CD4-positive, alpha-beta T cell (primary cell): ENCODE measurements at regions not wholly inside any gene's neighbourhood (a gene's known extent, or its start where the extent isn't known, plus 50 kb on each side); places are given as distances from the start of the nearest gene placed in this dataset.

ENCODE experiments used
- ATAC-seq: fragments of 200-7000 bp; cut with Tn5 transposase; one replicate; pipeline ENCODE4 v1.10.0; 2022; ENCODE audit warnings: mild to moderate bottlenecking; ENCODE audit not compliant: poor library complexity
- CTCF ChIA-PET: fragments of 350-600 bp; sonication (Branson Sonifier 250); formaldehyde crosslinking; loops from one replicate; lab custom pipeline; 2021; ENCODE audit warnings: antibody characterized with exemption, inconsistent platforms; lab: Charles Lee
- POLR2A ChIA-PET: fragments of 350-600 bp; sonication (Branson Sonifier 250); formaldehyde crosslinking; loops from one replicate; lab custom pipeline; 2021; ENCODE audit warnings: antibody characterized with exemption, inconsistent platforms; lab: Charles Lee
- DNase-seq, 14 experiments: peaks; one replicate each; pipeline ENCODE4 v3.0.0-alpha.2; 2013 to 2020; ENCODE audit warnings: mixed read lengths in 2 of 14
- H3K27ac ChIP-seq, 2 donors: one replicate each; pipeline versions ENCODE4 v1.5.1 to v1.7.0; 2013; ENCODE audit warnings: low read length in 2 of 2, low read depth in 1 of 2, mild to moderate bottlenecking in 1 of 2
- H3K27me3 ChIP-seq, 2 experiments: 1 replicate in 1 of 2; 2 replicates in 1 of 2; pipeline versions ENCODE4 v1.6.1 to v1.7.0; 2013; ENCODE audit warnings: low read length in 2 of 2, control low read depth in 1 of 2, mild to moderate bottlenecking in 1 of 2, moderate library complexity in 1 of 2; ENCODE audit not compliant: insufficient read depth in 2 of 2, control insufficient read depth in 1 of 2
- H3K36me3 ChIP-seq: one replicate; pipeline ENCODE4 v1.6.1; 2013; ENCODE audit warnings: low read length, control low read depth; ENCODE audit not compliant: insufficient read depth
- H3K4me1 ChIP-seq: one replicate; pipeline ENCODE4 v1.6.1; 2013; ENCODE audit warnings: low read length, control low read depth; ENCODE audit not compliant: insufficient read depth
- H3K4me3 ChIP-seq: one replicate; pipeline ENCODE4 v1.5.1; 2013; ENCODE audit warnings: mild to moderate bottlenecking, low read length, moderate library complexity
- H3K9me3 ChIP-seq, 2 experiments: 1 replicate in 1 of 2; 2 replicates in 1 of 2; pipeline versions ENCODE4 v1.6.1 to v1.7.0; 2013; ENCODE audit warnings: low read length in 2 of 2, mild to moderate bottlenecking in 2 of 2, control low read depth in 1 of 2, moderate library complexity in 1 of 2; ENCODE audit not compliant: control insufficient read depth in 1 of 2, insufficient read depth in 1 of 2
- H3K27ac Mint-ChIP-seq: one replicate; pipeline ENCODE4 v1.8.0; 2020; ENCODE audit warnings: mixed read lengths
- H3K27me3 Mint-ChIP-seq: one replicate; pipeline ENCODE4 v1.8.0; 2021; ENCODE audit warnings: mixed read lengths
- H3K36me3 Mint-ChIP-seq: one replicate; pipeline ENCODE4 v1.8.0; 2021; ENCODE audit warnings: low read depth, mixed read lengths
- H3K4me1 Mint-ChIP-seq: one replicate; pipeline ENCODE4 v1.8.0; 2021; ENCODE audit warnings: low read depth, mixed read lengths
- H3K4me3 Mint-ChIP-seq: one replicate; pipeline ENCODE4 v1.8.0; 2020; ENCODE audit warnings: mild to moderate bottlenecking, mixed read lengths
- H3K9me3 Mint-ChIP-seq: one replicate; pipeline ENCODE4 v1.8.0; 2020; ENCODE audit warnings: mixed read lengths
- intact Hi-C, 2 experiments: fragments of 100-400 bp; cut with DNase I in 1 of 2; cut with micrococcal nuclease in 1 of 2; formaldehyde crosslinking; loops; one replicate each; pipeline versions ENCODE4 v1.15.1 to v1.9.0; 2023 to 2025; cut with DNase I, micrococcal nuclease
- TF ChIP-seq, protein P1 (sequence below): fragments of 200-600 bp; IDR thresholded peaks from one replicate; pipeline ENCODE4 v1.8.0; 2022; ENCODE audit warnings: antibody characterized with exemption, mild to moderate bottlenecking

DNA sequence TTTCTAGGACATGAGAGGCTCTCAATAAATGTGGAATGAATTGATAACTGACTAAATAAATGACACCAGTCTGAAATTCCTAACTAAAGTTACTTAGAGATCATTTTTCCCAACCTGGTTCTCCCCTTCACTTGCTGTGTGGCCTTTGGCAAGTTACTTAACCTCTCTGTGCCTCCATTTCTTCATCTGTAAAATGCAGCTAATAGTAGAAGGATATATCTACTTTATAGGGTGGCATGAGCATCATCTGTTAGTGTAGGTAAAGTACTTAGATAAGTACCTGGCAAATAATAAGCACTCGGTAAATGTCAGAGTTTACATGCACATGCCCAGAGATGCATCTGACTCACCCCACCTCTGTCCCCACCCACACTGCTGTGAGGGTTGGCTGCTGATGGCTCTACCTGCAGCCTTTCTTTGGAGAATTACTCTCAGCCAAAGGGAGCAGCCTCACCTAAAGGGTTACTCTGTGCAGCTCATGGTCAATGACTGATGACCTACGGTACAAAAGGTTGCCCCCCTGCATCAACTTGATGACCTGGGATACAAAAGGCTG, 139.3 kb downstream of the CHIC2 start:
- ChIA-PET CTCF (no interaction called here), POLR2A (no interaction called here)
- Mint-ChIP-seq H3K4me1 (no peaks in the 10 kb centered on the region), H3K9me3 (no peaks in the 10 kb centered on the region), H3K27ac (no peak overlapping the region), H3K4me3 (no peak overlapping the region), H3K27me3 (peaks cover 6% of the 10 kb centered on the region), H3K36me3 (no peaks in the 10 kb centered on the region)
- Histone ChIP-seq H3K9me3 (no peaks in the 10 kb centered on the region), H3K4me3 (no peak overlapping the region), H3K27me3 (no peaks in the 10 kb centered on the region), H3K4me1 (no peaks in the 10 kb centered on the region), H3K27ac (no peak overlapping the region), H3K36me3 (no peaks in the 10 kb centered on the region)
- ATAC-seq (no peak), DNase-seq (no peak)
- TF ChIP-seq, protein P1, sequence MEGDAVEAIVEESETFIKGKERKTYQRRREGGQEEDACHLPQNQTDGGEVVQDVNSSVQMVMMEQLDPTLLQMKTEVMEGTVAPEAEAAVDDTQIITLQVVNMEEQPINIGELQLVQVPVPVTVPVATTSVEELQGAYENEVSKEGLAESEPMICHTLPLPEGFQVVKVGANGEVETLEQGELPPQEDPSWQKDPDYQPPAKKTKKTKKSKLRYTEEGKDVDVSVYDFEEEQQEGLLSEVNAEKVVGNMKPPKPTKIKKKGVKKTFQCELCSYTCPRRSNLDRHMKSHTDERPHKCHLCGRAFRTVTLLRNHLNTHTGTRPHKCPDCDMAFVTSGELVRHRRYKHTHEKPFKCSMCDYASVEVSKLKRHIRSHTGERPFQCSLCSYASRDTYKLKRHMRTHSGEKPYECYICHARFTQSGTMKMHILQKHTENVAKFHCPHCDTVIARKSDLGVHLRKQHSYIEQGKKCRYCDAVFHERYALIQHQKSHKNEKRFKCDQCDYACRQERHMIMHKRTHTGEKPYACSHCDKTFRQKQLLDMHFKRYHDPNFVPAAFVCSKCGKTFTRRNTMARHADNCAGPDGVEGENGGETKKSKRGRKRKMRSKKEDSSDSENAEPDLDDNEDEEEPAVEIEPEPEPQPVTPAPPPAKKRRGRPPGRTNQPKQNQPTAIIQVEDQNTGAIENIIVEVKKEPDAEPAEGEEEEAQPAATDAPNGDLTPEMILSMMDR: no peak
- intact Hi-C loops: loop anchor here in 1 of 2 experiments (5.0 kb wide), 1 partner anchor 728 kb away; no protein-coding TSS in a partner anchor

DNA sequence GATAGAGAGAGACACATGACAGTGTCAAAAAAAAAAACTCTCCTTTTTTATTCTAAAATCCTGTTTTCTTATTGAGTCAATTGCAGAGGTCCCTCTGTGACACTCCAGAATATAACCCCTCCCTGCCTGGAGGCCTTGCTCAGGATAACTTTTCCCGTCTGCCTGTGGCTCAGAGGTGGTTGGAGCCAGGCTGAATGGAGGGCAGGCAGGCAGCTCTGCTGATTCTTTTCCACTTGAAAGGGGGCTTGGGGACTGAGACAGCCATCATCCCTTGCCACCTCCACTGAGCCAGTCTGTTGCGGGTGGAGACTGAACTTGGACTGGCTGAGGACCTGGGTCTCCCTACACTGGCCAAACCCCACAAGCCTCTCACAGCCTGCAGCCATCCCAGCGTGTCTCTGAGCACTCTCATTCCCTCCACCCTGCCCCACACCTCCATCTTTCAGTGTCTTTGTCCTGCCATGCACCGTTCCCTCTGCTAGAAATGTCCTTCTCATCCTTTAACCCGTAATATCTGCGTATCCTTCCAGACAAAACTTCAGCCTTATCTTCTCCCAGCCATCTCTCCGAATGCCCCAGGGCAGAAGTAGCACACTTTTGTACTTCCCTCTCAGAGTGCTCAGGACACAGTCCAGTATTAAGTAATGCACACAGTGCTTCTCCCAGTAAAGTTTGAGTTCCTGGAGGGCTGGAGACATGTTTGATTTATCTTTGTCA, 139.9 kb downstream of the CHIC2 start:
- ATAC-seq (no peak), DNase-seq (no peak)
- no peaks in the 10 kb centered on the region for H3K36me3 ChIP-seq
- H3K36me3 Mint-ChIP-seq: no peaks in the 10 kb centered on the region
- H3K27me3 Mint-ChIP-seq: peaks cover 10% of the 10 kb centered on the region
- TF ChIP-seq, protein P1: no peak
- no peaks in the 10 kb centered on the region for H3K4me1 ChIP-seq
- no peaks in the 10 kb centered on the region for H3K4me1 Mint-ChIP-seq
- intact Hi-C loops: loop anchor here in 1 of 2 experiments (5.0 kb wide), 1 partner anchor 727 kb away; no protein-coding TSS in a partner anchor
- H3K4me3 ChIP-seq: no peak overlapping the region
- no peaks in the 10 kb centered on the region for H3K9me3 ChIP-seq
- no peak overlapping the region for H3K27ac ChIP-seq
- no peak overlapping the region for H3K27ac Mint-ChIP-seq
- CTCF ChIA-PET: no interaction called here
- H3K27me3 ChIP-seq: no peaks in the 10 kb centered on the region
- H3K4me3 Mint-ChIP-seq: no peak overlapping the region
- no peaks in the 10 kb centered on the region for H3K9me3 Mint-ChIP-seq
- POLR2A ChIA-PET: no interaction called here

DNA sequence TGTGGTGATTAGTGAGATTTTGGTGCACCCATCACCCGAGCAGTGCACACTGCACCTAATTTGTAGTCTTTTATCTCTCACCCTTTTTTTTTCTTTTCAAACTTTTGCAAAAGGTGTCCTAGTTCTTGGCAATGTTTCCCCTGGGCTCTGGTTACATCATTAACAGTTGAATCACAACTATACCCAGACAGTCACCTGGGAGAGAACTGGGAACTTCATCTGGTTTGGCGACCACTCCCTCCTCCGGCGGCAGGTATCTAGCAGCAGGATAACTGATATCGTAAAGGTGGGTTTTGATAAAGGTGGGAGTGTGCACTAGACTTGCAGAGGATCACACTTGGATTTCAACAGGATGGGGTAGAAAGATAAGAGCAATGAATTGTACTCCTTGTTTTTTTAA, 140.5 kb downstream of the CHIC2 start:
- Histone ChIP-seq H3K36me3 (no peaks in the 10 kb centered on the region), H3K27me3 (no peaks in the 10 kb centered on the region), H3K4me1 (no peaks in the 10 kb centered on the region), H3K4me3 (no peak overlapping the region), H3K9me3 (no peaks in the 10 kb centered on the region), H3K27ac (no peak overlapping the region)
- DNase-seq: no peak
- ChIA-PET POLR2A (no interaction called here), CTCF (no interaction called here)
- H3K27ac Mint-ChIP-seq: no peak overlapping the region
- no peaks in the 10 kb centered on the region for H3K4me1 Mint-ChIP-seq
- H3K27me3 Mint-ChIP-seq: peaks cover 11% of the 10 kb centered on the region
- intact Hi-C loops: no loop called here
- no peaks in the 10 kb centered on the region for H3K36me3 Mint-ChIP-seq
- no peaks in the 10 kb centered on the region for H3K9me3 Mint-ChIP-seq
- H3K4me3 Mint-ChIP-seq: no peak overlapping the region
- TF ChIP-seq, protein P1: no peak
- no peak for ATAC-seq
